ENCODE measurements at regions not wholly inside any gene's neighbourhood (a gene's known extent, or its start where the extent isn't known, plus 50 kb on each side); places are given as distances from the start of the nearest gene placed in this dataset.
A peak's percentile ranks its signal among the peaks of the same experiment; 100 is the strongest.

GRCh38 chr2:120785228-120785966 lies 49.7 kb downstream of the GLI2 start:
- WGBS, 2 experiments (ENCODE audit: insufficient coverage in 2 of 2) = 91 to 95% methylated on average over 10 of the region's 10 CpGs
- H3K9me3 ChIP-seq (ENCODE audit: control insufficient read depth, low read length) = no peaks in the 10 kb centered on the region
- H3K36me3 ChIP-seq (ENCODE audit: control insufficient read depth, insufficient read depth, low read length) = peaks cover 17% of the 10 kb centered on the region
- peaks cover 59% of the 10 kb centered on the region for H3K4me1 ChIP-seq (ENCODE audit: control insufficient read depth, insufficient read depth, low read length, poor library complexity, severe bottlenecking)
- H3K4me3 ChIP-seq (ENCODE audit: extremely low read depth, insufficient read depth, low read length, poor library complexity, severe bottlenecking) = no peak overlapping the region
- H3K27ac ChIP-seq (ENCODE audit: low read depth, low read length, severe bottlenecking) = no peak overlapping the region

- 75 to 79% methylated on average over 10 to 12 of the region's 13 CpGs for whole genome bisulfite sequencing, 2 experiments (ENCODE audit: insufficient coverage in 2 of 2)
- Histone ChIP-seq H3K4me3 (ENCODE audit: extremely low read depth, insufficient read depth, low read length, poor library complexity, severe bottlenecking) (no peak overlapping the region), H3K27ac (ENCODE audit: low read depth, low read length, severe bottlenecking) (no peak overlapping the region), H3K9me3 (ENCODE audit: control insufficient read depth, low read length) (no peaks in the 10 kb centered on the region), H3K4me1 (ENCODE audit: control insufficient read depth, insufficient read depth, low read length, poor library complexity, severe bottlenecking) (peaks cover 61% of the 10 kb centered on the region), H3K36me3 (ENCODE audit: control insufficient read depth, insufficient read depth, low read length) (peaks cover 17% of the 10 kb centered on the region)
These were observed 50.6 kb downstream of the GLI2 start for GRCh38 chr2:120786038-120786960.

DNA sequence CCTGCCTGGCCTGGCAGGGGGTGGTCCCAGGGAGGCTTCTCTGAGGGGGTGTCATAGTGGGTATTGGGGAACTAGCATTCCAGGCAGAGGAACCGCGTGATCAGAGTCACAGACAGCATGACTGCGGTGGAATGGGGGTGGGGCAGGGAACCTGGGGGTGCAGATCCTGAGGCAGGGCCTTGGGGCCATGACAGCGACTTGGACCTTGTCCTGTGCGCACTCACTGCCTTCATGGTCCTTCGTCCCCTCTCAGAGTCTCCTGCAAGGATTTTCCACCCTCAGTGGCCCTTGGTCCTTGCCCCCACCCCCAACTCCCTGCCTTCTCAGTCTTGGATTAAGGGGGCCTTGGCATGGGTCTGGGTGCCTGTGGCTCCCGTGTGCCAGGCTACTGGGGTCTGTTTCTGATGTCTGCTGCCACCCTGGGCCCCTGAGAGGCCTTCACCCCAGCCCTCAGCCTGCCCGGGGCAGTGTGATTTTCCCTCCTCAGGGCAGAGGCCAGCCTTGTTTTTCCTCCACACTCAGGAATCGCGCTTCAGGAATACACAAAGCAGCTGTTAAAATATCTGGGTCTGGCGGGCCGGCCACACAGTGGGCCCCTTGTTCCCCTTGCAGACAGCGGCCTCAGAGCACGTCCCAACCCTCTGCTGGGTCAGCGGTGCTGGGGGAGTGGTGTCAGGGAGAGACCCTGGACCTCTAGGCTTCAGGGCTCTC lies 51.6 kb downstream of the GLI2 start:
- no peaks in the 10 kb centered on the region for H3K9me3 ChIP-seq (ENCODE audit: control insufficient read depth, low read length)
- H3K36me3 ChIP-seq (ENCODE audit: control insufficient read depth, insufficient read depth, low read length) = peaks cover 17% of the 10 kb centered on the region
- H3K4me1 ChIP-seq (ENCODE audit: control insufficient read depth, insufficient read depth, low read length, poor library complexity, severe bottlenecking) = peaks cover 67% of the 10 kb centered on the region
- 77 to 78% methylated on average over 14 to 15 of the region's 15 CpGs for WGBS, 2 experiments (ENCODE audit: insufficient coverage in 2 of 2)
- H3K27ac ChIP-seq (ENCODE audit: low read depth, low read length, severe bottlenecking) = peak overlapping the region; percentile 60
- no peak overlapping the region for H3K4me3 ChIP-seq (ENCODE audit: extremely low read depth, insufficient read depth, low read length, poor library complexity, severe bottlenecking)

DNA sequence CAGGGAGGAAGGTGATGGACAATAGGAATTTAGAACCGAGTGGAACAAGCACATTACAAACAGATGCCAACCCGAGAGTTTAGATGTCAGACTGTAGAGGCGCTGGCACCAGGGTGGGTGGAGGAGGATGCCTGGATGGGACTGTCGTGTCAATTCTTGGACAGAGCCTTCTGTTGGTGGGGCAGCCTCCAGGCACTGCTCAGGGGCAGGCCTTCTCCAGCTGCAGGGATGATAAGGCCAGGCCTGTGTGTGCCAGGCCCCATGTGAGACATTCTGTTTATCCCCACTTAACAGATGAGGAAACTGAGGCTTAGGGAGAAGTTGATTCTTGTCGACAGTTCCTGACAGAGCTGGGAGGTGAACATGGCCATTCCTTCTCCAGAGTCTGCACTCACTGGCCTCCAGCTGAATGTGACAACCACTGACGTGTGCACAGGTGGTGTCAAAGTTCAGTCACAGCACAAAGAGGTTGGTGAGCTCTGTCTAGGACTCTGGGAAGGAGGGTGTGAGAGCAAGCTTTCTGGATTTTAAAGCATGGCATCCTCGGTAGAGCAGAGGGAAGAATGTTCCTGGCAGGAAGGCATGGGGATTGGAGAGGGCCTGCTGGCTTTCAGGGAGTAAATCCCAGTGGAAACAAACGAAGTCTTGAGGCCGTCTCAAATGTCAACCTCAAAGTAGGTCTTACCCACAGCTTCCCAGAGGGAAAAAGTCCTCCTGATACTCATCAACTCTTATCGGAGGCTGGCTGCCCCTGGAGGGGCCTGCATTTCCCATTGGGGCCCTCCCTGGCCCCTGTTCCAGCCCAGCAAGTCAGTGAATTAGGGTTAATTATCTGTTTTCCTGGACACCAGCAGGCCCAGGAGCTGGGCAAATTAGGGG lies 52.4 kb downstream of the GLI2 start:
- Histone ChIP-seq H3K27ac (ENCODE audit: low read depth, low read length, severe bottlenecking) (peak overlapping the region; percentile 60), H3K4me3 (ENCODE audit: extremely low read depth, insufficient read depth, low read length, poor library complexity, severe bottlenecking) (no peak overlapping the region), H3K9me3 (ENCODE audit: control insufficient read depth, low read length) (no peaks in the 10 kb centered on the region), H3K4me1 (ENCODE audit: control insufficient read depth, insufficient read depth, low read length, poor library complexity, severe bottlenecking) (peaks cover 59% of the 10 kb centered on the region), H3K36me3 (ENCODE audit: control insufficient read depth, insufficient read depth, low read length) (peaks cover 19% of the 10 kb centered on the region)
- 71 to 88% methylated on average over 7 to 9 of the region's 10 CpGs for WGBS, 2 experiments (ENCODE audit: insufficient coverage in 2 of 2)

GRCh38 chr2:120791243-120791961 lies 55.7 kb downstream of the GLI2 start:
- peaks cover 42% of the 10 kb centered on the region for H3K4me1 ChIP-seq (ENCODE audit: control insufficient read depth, insufficient read depth, low read length, poor library complexity, severe bottlenecking)
- H3K27ac ChIP-seq (ENCODE audit: low read depth, low read length, severe bottlenecking) = no peak overlapping the region
- 86 to 93% methylated on average over 14 of the region's 14 CpGs for WGBS, 2 experiments (ENCODE audit: insufficient coverage in 2 of 2)
- H3K4me3 ChIP-seq (ENCODE audit: extremely low read depth, insufficient read depth, low read length, poor library complexity, severe bottlenecking) = no peak overlapping the region
- H3K9me3 ChIP-seq (ENCODE audit: control insufficient read depth, low read length) = no peaks in the 10 kb centered on the region
- peaks cover 20% of the 10 kb centered on the region for H3K36me3 ChIP-seq (ENCODE audit: control insufficient read depth, insufficient read depth, low read length)

GRCh38 chr2:120791962-120792297 lies 56.3 kb downstream of the GLI2 start:
- 68 to 73% methylated on average over 6 to 7 of the region's 11 CpGs for WGBS, 2 experiments (ENCODE audit: insufficient coverage in 2 of 2)
- no peak overlapping the region for H3K27ac ChIP-seq (ENCODE audit: low read depth, low read length, severe bottlenecking)
- peaks cover 16% of the 10 kb centered on the region for H3K36me3 ChIP-seq (ENCODE audit: control insufficient read depth, insufficient read depth, low read length)
- no peak overlapping the region for H3K4me3 ChIP-seq (ENCODE audit: extremely low read depth, insufficient read depth, low read length, poor library complexity, severe bottlenecking)
- H3K4me1 ChIP-seq (ENCODE audit: control insufficient read depth, insufficient read depth, low read length, poor library complexity, severe bottlenecking) = peaks cover 38% of the 10 kb centered on the region
- H3K9me3 ChIP-seq (ENCODE audit: control insufficient read depth, low read length) = no peaks in the 10 kb centered on the region

DNA sequence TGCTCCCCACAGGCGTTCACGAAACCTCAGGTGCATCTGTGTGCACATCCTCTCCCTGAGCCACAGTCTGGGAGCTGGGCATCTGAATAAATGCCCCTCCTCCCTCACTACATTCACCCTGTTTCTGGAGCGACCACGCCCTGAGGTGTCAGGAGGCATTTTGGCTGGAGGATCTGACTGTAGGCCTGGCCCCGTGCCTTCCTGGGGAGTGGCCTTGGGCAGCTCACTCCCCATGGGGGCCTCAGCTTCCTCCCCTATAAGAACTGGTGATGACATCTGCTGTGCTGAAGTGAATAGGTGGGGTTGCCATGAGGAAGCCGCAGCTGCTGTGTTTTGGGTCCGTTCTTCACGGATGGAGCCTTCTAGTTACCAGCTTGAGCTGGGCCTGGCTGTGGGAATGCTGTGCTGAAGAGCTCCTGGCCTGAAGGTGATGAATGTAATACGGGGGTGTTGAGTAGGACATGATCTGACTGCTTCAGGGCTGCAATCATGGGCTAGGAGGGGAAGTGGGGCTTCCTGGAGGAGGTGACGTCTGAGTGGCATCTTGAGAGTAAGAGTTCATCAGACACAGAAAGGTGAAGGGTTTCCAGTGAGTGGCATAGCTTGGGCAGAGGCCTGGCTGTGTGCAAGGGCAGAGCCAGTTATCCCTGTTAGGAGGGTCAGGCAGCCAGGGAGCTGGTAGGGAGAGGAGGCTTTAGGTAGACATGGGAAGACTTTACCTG lies 58.2 kb downstream of the GLI2 start:
- peaks cover 27% of the 10 kb centered on the region for H3K36me3 ChIP-seq (ENCODE audit: control insufficient read depth, insufficient read depth, low read length)
- H3K27ac ChIP-seq (ENCODE audit: low read depth, low read length, severe bottlenecking) = no peak overlapping the region
- 93 to 98% methylated on average over 6 to 7 of the region's 10 CpGs for WGBS, 2 experiments (ENCODE audit: insufficient coverage in 2 of 2)
- H3K4me3 ChIP-seq (ENCODE audit: extremely low read depth, insufficient read depth, low read length, poor library complexity, severe bottlenecking) = no peak overlapping the region
- H3K4me1 ChIP-seq (ENCODE audit: control insufficient read depth, insufficient read depth, low read length, poor library complexity, severe bottlenecking) = peaks cover 34% of the 10 kb centered on the region
- no peaks in the 10 kb centered on the region for H3K9me3 ChIP-seq (ENCODE audit: control insufficient read depth, low read length)

GRCh38 chr2:120794716-120795115 lies 59.0 kb downstream of the GLI2 start:
- Histone ChIP-seq H3K9me3 (ENCODE audit: control insufficient read depth, low read length) (no peaks in the 10 kb centered on the region), H3K36me3 (ENCODE audit: control insufficient read depth, insufficient read depth, low read length) (peaks cover 29% of the 10 kb centered on the region), H3K4me1 (ENCODE audit: control insufficient read depth, insufficient read depth, low read length, poor library complexity, severe bottlenecking) (peaks cover 33% of the 10 kb centered on the region), H3K27ac (ENCODE audit: low read depth, low read length, severe bottlenecking) (no peak overlapping the region), H3K4me3 (ENCODE audit: extremely low read depth, insufficient read depth, low read length, poor library complexity, severe bottlenecking) (no peak overlapping the region)
- WGBS, 2 experiments (ENCODE audit: insufficient coverage in 2 of 2) = 71 to 94% methylated on average over 1 to 3 of the region's 3 CpGs

DNA sequence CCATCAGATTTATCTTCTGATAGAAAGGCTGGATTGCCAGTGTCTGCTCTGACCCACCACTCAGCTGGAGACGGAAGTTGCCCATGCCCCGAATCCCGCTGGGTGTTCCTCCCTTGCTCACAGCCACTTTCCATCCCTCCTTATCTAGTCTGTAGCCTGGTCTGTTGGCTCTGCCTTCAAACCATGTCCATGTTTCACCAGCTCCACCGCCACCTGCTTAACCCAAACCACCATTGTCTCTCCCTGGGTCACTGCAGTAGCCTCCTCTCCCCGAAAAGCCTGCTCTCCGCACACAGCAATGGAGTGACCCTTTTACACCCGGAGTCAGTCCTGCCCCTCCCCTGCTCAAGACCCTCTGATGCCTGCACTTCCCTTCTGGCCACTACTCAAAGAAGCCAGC lies 60.4 kb downstream of the GLI2 start:
- Histone ChIP-seq H3K27ac (ENCODE audit: low read depth, low read length, severe bottlenecking) (no peak overlapping the region), H3K4me1 (ENCODE audit: control insufficient read depth, insufficient read depth, low read length, poor library complexity, severe bottlenecking) (peaks cover 25% of the 10 kb centered on the region), H3K9me3 (ENCODE audit: control insufficient read depth, low read length) (no peaks in the 10 kb centered on the region), H3K36me3 (ENCODE audit: control insufficient read depth, insufficient read depth, low read length) (peaks cover 36% of the 10 kb centered on the region), H3K4me3 (ENCODE audit: extremely low read depth, insufficient read depth, low read length, poor library complexity, severe bottlenecking) (no peak overlapping the region)
- 89 to 99% methylated on average over 5 to 7 of the region's 7 CpGs for WGBS, 2 experiments (ENCODE audit: insufficient coverage in 2 of 2)
